HG03378 (cell line): ENCODE measurements at regions not wholly inside any gene's neighbourhood (a gene's known extent, or its start where the extent isn't known, plus 50 kb on each side); places are given as distances from the start of the nearest gene placed in this dataset.
A peak's percentile ranks its signal among the peaks of the same experiment; 100 is the strongest.

Experiments used
- ATAC-seq: cut with Tn5 transposase; IDR thresholded peaks from one replicate; pipeline ENCODE4 v1.9.1; 2021; ENCODE audit warnings: mild to moderate bottlenecking, moderate library complexity; ENCODE audit not compliant: unreplicated experiment

DNA sequence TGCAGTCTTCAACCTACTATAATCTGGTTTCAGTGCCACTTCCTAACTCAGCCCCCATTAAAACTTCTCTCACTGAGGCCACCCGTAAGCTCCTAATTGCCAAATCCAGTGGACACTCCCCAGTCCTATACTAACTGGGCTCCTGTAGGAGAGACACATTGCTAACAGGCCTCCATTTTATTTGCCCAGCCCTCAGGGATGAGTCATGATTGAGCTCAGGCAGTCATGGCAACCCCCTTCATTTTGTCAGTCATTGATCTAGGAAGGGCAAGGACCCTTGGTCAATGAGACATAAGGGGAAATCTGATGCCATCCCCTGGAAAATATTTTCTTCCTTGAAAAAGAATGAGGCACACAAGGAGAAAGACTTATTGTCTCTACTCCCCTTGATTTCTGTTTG lies 70.1 kb upstream of the HIF1A start:
- no peak for ATAC-seq

DNA sequence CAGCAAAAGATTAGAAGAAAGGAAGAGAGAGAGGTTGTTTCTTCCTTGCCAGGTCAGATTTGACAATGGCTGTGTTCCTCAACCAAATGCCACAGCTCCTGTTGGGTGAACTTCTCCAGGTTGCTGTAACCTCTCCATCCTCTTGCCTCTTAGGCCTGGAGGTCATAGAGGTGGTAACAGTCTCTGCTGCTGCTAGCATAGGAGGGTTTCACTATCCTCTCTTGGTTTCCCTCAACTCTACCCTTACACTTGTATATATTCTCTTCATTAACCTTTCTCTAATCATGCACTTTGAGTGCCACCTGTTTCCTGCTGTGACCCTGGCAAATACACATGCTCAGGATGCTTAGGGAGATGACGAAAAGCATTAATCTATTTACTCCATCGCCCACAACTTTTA lies 67.7 kb upstream of the HIF1A start:
- no peak for ATAC-seq

DNA sequence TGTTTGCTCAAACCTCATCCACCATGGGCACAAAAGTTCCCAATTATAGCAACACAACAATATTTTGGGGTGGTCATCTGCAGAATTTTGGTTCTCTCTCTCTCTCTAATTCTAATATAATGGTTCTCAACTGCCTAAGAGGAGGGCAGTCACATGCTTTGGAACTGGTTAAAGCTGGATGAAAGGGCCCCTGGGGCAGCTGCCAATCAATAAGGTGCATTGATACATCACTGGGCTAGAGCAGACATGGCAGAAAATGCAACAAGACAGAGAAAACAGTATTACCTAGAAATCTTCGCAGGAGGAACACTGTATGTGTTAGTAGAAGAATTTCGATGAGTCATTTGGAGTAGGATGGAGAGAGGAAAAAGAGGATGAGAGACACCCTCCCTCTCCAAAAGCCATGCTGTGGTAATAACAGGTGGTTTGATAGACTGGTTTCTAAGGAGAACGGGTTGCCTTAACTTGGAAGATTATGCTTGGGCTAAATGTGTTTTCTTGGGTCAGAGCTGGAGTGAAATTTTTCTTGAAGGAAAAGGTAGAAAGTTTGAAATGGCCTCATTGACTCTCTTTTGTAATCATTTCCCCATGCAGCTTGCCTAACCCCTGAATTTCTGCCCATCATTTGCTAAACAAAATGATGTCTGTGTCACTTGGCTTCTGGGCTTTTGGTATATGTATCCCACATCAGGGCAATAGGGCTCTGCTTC lies 67.1 kb upstream of the HIF1A start:
- no peak for ATAC-seq

DNA sequence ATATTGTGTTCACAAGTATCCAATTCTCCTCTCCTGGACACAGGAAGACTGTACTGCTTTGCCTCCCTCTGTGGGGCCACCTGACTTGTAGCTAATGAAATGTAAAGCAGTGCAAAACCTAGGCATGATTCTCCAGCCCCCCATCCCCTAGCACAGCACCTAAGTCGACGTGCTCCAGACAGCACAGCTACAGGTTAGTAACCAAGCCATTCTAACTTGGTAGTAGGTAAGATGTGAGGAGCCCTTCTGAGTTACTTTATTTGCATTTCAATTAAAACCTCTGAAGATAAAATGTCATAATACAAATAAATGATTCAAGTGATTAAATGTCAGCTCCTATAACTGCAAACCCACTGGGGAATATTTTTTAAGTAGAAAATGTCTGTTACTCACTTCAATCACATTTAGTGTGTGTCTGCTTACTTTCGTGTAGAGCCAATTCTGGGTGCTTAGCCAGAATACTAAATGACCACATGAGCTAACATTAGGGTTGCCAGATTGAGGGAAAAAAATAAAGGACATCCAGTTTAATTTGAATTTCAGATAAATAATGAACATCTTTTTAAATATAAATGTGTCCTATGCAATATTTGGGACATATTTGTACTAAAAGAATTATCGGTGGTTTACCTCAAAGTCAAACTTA lies 64.8 kb upstream of the HIF1A start:
- no peak for ATAC-seq

DNA sequence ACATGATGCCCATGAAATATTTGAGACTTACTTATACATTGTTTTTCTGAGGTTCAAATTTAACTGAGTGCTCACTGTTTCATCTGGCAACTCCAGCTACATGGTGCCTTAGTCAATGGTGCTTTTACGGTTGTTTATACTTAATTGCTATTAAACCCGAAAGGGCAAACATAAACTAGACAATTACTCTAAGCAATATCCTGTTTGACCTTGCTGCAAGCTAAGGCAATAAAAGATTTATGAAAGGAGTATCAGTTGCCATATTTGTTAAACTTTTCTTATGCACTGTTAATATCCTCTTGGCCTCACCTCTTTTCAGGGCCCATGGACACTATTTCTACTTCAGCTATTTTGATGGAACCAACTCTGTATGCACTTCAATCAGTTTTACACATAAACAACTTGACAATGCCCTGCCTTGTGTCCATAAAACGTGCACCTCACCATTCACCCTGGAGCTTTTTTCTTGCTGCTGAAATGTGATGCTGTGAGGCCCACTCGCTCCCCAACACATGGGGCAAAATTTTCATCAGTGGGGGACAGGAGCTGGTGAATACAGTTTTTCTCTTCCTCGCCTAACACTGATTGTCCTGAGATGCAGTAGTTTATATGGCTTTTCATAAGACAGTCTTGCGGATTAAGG lies 64.1 kb upstream of the HIF1A start:
- no peak for ATAC-seq

DNA sequence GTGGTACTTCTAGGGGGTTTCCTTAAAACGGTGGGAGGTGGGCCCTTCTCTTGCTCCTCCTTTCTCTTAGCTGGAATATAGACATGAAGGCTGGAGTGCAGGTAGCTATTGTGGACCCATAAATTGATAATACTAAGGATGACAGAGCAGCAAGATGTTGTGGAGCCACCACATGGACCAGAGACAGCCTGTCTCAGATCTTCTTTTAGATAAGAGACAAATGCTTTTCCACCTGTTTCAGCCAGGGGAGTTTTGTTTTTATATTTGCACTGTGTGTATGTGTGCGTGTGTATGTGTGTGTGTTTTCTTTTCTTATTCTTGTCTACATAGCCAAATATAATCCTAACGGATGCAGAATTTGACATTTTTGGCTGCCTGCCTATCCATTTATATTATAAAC lies 62.9 kb upstream of the HIF1A start:
- no peak for ATAC-seq

DNA sequence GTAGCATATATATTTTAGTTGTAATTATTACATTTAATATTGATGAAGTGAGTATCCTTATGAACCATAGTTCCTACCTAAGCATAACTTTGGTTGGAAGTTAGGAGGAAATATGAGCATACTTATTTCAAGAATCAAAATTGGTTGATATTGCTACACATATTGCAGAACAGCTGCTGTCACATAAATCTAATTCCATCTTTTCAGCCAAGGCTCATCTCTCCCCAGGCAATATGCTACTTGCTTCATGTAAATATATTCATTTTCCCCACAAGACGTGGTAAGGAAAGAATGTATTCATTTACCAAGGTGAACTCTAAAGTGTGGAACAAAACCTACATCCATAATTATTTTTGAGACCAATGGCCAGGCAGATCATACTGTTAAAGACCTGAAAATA lies 62.5 kb upstream of the HIF1A start:
- no peak for ATAC-seq

DNA sequence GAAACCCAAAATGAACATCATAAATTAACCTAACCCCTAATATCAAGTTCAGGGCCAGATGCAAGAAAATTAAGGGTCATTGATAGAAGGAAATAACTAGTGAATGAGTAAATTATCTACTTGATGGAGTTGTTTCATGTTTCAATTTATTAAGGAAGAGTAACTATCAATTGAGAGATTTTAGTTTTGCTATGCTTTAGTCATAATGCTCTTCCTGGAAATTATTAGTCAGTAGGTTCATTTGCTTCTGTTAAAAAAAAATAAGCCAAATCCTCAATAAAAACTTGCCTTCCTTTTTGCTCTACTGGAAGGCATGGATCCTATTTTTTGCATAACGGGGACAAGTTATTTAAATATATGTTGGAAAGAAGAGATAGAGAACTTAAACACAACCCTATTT lies 59.0 kb upstream of the HIF1A start:
- ATAC-seq = no peak

DNA sequence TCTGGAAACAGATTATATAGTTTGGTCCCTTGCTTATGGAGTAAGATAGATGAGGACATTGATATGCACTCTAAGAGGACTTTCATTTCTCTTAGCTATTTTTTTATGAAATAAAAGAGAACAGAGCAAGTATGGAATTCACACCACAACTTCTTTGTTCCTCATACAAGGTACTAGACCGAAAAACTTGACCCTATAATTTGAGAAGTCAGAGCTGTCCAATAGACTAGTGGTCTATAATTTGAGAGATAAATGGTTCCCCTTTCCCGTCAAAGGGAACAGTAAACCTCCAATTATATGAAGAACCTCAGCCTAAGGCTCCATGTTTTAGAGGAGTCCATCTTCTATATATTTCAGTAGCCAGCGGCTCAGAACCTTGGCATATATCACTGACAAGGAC lies 58.5 kb upstream of the HIF1A start:
- ATAC-seq = no peak

DNA sequence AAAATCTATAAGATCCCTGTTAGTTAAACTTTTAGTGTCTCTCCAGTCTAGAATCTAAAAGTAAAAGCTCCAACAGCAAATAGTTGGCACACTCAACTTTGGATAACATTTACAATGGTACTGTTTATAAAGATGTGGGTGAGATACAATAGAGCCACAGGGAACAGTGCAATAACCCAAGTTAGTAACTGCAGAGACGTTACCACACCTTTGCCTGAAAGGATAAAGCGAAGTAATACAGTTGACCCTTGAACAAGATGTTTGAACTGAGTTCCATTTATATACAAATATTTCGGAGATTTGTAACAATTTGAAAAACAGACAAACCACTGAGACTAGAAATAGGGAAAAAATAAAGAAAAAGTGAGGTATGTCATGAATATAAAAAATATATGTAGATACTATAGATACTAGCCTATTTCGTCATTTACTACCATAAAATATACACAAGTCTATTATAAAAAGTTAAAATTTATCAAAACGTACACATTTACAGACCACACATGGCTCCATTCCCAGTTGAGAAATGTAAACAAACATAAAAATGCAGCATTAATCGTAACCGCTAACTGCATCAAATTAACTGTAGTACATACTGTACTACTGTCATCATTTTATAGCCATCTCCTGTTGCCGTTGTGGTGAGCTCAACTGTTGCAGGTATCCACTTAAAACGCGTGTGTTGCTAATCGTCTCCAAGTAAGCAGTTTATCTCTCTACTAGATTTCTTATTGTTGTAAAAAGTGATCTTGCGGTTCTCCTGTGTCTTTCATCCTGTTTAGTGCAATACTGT lies 56.5 kb upstream of the HIF1A start:
- ATAC-seq = no peak

DNA sequence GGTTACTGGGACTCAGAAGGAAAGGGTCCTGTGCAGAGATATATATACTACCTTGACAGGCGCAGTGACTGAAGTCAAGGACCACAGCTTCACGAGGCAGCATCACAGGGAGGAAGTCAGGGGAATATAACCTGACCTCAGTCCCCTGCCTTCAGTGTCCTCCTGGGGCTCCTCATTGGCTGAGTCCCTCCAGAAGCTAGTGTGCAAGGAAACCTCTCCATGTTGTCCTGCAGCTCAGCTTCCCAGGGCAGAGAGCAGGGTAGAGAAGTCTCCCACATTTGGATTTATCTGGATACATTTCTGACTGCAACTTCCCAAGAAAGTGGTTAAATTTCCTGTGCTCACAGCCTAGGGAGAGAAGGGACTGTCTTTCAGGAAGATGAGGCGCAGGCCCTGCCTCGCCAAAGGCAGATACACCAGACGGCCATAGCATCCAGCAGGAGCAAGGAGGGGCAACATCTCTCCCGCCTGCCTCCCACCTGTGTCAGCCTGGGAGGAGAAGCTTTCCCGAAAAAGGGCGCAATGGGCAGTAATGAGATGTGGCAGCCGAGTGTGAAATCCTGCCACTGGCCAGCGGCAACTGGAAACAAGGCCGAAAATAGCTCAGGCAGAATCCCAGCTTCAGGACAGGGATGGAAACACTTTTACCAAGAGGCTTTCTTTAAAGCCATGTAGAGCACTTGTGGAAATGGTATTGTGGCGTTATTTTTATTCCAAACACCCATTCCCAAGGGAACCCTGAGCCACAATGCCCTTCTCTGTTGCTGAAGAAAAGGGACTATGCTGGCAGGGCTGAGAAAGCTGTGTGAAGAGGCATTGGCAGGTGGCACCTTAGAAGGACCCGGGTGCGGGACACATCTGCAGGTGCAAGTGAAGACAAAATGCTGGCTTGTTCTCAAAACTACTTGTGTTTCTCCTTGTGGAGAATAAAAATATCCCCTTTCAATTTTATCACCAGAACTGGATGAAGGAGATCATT lies 54.9 kb upstream of the HIF1A start:
- ATAC-seq = no peak

DNA sequence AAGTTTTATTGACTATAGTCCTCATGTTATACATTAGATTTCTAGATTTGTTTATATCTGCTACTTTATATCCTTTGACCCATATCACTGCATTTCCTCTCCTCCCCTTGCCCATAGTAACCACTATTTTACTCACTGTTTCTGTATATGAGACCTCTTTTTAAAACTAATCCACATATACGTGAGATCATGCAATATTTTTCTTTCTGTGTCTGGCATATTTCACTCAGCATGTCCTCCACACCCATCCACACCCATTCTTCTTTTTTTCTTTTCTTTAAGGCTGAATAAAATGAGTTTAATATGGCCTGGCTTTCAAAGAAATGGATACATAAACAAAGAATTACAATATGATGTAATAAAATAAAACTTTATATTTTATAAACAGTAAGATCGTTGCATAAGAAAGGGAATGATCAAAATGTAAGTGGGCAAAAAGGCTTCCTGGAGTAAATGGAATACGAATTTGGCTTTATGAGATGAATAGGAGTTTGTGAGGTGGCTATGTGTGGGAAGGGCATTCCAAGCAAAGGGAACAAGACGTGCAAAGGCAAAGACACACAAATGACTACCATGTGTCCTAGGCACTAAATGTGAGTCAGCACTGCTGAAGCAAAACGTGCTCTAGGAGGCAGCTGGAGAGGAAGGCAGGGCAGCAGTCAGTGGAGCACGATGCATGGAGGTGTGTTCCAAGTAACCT lies 53.2 kb upstream of the HIF1A start:
- no peak for ATAC-seq

DNA sequence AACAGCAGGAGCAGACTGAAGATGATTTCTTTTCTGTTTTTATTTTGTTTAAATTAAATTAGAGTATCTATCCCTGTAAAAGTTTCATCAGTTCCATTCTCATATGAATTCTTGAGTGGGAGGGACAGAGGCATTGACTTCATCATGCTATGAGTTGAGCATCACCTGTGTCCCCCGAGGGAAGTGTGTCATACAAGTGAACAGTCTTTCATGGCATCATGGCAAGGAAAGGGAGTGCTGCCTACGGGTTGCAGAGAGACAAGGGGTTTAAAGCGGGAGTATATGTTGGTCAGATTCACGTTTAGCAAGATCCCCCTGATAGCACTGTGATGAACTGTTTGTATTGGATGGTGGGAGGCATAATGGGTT lies 52.7 kb upstream of the HIF1A start:
- ATAC-seq = no peak

DNA sequence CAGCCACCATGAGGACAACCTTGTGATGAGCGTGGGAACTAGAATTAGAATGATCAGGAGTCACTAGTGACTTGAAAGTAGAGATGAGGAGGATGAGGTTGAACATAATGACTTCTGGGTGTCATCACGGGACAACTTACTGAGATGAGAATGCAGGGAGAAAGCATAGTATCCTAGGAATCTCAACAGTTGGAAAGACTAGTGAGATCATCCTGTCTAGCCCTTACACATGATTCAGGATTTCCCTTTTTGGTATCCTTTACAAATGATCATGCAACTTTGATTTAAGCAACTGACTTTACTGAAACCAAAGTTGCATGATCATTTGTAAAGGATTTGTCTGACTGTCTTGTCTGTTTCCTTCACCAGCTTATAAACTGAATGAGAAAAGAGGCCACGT lies 51.8 kb upstream of the HIF1A start:
- no peak for ATAC-seq

DNA sequence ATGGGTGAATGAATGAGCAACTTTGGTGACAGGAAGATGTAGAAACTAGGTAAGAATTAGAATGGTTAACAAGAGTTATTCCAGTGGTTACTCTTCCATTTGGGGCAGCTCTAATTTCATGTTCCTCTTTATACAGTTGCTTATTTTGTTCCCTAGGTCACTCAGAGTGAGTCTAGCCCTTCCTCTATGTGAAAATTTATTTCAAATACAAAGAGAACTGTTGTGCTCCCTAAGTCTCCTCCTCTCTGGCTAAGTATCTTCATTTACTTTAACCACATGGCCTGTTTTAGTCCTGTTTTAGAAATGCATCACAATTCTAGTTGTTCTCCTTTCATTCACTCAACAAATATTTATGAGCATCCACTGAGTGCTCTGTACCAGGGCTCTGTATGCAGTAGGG lies 51.1 kb upstream of the HIF1A start:
- ATAC-seq = no peak

DNA sequence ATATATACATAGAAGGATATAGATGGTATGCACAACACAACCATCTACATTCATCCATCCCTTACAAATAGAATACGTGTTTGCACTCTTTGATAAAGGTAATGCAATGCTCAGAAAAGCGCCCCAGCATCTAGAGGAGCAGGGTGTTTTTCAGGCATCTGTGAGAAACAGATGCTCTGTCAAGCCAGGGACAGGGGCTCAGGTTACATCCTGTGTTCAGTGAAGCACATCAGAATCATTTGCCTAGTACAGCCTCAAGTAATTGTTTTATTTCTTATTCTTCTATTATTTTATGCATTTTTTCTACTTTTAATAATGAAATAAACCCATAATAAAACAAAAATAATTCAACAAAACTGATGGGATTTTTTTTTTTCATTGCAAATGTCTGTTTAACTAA lies 50.5 kb upstream of the HIF1A start:
- peak; percentile 69 for ATAC-seq

DNA sequence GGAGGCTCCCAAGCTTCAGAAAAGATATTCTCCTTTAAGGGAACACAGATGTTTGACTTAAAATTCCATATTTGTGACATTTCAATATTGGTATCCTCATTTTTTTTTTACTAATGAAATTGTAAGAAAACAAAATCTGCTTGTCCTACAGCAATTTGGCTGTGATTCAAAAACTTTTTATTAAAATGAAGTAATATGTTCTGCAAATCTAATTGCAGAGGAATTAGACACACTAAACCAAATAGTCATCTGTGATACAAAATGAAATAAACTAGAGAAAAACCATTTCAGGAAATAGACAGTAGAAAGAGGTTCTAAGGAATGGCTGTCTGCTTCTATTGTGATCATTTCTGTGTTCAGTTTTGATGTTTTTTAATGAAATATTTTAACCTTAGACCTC lies 50.1 kb upstream of the HIF1A start:
- ATAC-seq = no peak
